ENCODE measurements at regions not wholly inside any gene's neighbourhood (a gene's known extent, or its start where the extent isn't known, plus 50 kb on each side); places are given as distances from the start of the nearest gene placed in this dataset.
A peak's percentile ranks its signal among the peaks of the same experiment; 100 is the strongest.

DNA sequence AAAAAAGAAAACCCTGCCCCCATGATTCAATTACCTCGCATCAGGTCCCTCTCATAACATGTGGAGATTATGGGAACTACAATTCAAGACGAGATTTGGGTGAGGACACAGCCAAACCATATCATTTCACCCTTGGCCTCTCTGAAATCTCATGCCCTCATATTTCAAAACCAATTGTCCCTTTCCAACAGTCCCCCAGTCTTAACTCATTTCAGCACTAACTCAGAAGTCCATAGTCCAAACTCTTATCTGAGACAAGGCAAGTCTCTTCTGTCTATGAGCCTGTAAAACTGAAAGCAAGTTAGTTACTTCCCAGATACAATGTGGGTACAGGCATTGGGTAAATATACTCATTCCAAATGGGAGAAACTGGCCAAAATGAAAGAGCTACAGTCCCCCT lies 536.1 kb downstream of the MEI4 start:
- Histone ChIP-seq H3K27ac (no peak overlapping the region), H3K9me3 (no peaks in the 10 kb centered on the region), H3K36me3 (no peaks in the 10 kb centered on the region), H3K4me1 (no peaks in the 10 kb centered on the region), H3K27me3 (no peaks in the 10 kb centered on the region), H3K4me3 (no peak overlapping the region)
- DNase-seq (no peak), ATAC-seq (no peak), FAIRE-seq (no peak)
- TF ChIP-seq, protein P1, sequence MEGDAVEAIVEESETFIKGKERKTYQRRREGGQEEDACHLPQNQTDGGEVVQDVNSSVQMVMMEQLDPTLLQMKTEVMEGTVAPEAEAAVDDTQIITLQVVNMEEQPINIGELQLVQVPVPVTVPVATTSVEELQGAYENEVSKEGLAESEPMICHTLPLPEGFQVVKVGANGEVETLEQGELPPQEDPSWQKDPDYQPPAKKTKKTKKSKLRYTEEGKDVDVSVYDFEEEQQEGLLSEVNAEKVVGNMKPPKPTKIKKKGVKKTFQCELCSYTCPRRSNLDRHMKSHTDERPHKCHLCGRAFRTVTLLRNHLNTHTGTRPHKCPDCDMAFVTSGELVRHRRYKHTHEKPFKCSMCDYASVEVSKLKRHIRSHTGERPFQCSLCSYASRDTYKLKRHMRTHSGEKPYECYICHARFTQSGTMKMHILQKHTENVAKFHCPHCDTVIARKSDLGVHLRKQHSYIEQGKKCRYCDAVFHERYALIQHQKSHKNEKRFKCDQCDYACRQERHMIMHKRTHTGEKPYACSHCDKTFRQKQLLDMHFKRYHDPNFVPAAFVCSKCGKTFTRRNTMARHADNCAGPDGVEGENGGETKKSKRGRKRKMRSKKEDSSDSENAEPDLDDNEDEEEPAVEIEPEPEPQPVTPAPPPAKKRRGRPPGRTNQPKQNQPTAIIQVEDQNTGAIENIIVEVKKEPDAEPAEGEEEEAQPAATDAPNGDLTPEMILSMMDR (IDR thresholded peaks at IDR 0.05), result no peak
- intact Hi-C loops (cut with DNase I), result no loop called here
- 71 to 72% methylated on average over 2 of the region's 2 CpGs for WGBS, 2 donors

GRCh38 chr6:78192057-78192456 lies 539.2 kb downstream of the MEI4 start:
- WGBS, 2 donors, result 61 to 67% methylated on average over 1 of the region's 1 CpG

GRCh38 chr6:78199044-78199443 lies 546.2 kb downstream of the MEI4 start:
- Histone ChIP-seq H3K4me3 (no peak overlapping the region), H3K36me3 (no peaks in the 10 kb centered on the region), H3K27ac (no peak overlapping the region), H3K27me3 (no peaks in the 10 kb centered on the region), H3K4me1 (no peaks in the 10 kb centered on the region), H3K9me3 (no peaks in the 10 kb centered on the region)
- ATAC-seq (no peak), FAIRE-seq (no peak), DNase-seq (no peak)
- TF ChIP-seq, protein P1 (IDR thresholded peaks at IDR 0.05), result no peak
- intact Hi-C loops (cut with DNase I), result no loop called here
- WGBS, 2 donors, result 51% methylated on average over 5 of the region's 5 CpGs

More at GRCh38 chr6:78192057-78192456, 539.2 kb downstream of the MEI4 start:
- no peaks in the 10 kb centered on the region for H3K9me3 ChIP-seq
- intact Hi-C loops (cut with DNase I), result no loop called here
- H3K4me1 ChIP-seq, result no peaks in the 10 kb centered on the region
- TF ChIP-seq, protein P1 (IDR thresholded peaks at IDR 0.05), result no peak
- H3K36me3 ChIP-seq, result no peaks in the 10 kb centered on the region
- DNase-seq (peak in 1 of 6 donors; percentile 13), ATAC-seq (no peak), FAIRE-seq (no peak)
- no peaks in the 10 kb centered on the region for H3K27me3 ChIP-seq
- H3K4me3 ChIP-seq, result no peak overlapping the region
- H3K27ac ChIP-seq, result no peak overlapping the region

- Histone ChIP-seq H3K4me3 (no peak overlapping the region), H3K36me3 (no peaks in the 10 kb centered on the region), H3K27ac (no peak overlapping the region), H3K27me3 (no peaks in the 10 kb centered on the region), H3K4me1 (no peaks in the 10 kb centered on the region), H3K9me3 (no peaks in the 10 kb centered on the region)
- intact Hi-C loops (cut with DNase I), result no loop called here
- FAIRE-seq (no peak), DNase-seq (no peak), ATAC-seq (no peak)
- TF ChIP-seq, protein P1 (IDR thresholded peaks at IDR 0.05), result no peak
- 53 to 63% methylated on average over 3 of the region's 3 CpGs for WGBS, 2 donors
Measured at GRCh38 chr6:78222226-78222625, 569.4 kb downstream of the MEI4 start.

GRCh38 chr6:78231002-78231401 lies 578.2 kb downstream of the MEI4 start:
- FAIRE-seq (no peak), DNase-seq (no peak), ATAC-seq (no peak)
- TF ChIP-seq, protein P1 (IDR thresholded peaks at IDR 0.05), result no peak
- WGBS, 2 donors, result 89 to 96% methylated on average over 3 of the region's 3 CpGs
- H3K4me3 ChIP-seq, result no peak overlapping the region
- H3K27me3 ChIP-seq, result no peaks in the 10 kb centered on the region
- H3K27ac ChIP-seq, result no peak overlapping the region
- H3K9me3 ChIP-seq, result no peaks in the 10 kb centered on the region
- intact Hi-C loops (cut with DNase I), result no loop called here
- H3K4me1 ChIP-seq, result no peaks in the 10 kb centered on the region
- no peaks in the 10 kb centered on the region for H3K36me3 ChIP-seq
